ENCODE measurements at regions not wholly inside any gene's neighbourhood (a gene's known extent, or its start where the extent isn't known, plus 50 kb on each side); places are given as distances from the start of the nearest gene placed in this dataset.

- TF ChIP-seq CTCF (conservative IDR thresholded peaks at IDR 0.05 in 1 of 2, IDR thresholded peaks at IDR 0.05 in 1 of 2; ENCODE audit: low read depth in 1 of 2, low read length in 2 of 2): no peak
- no peak for TF ChIP-seq EZH2 (IDR thresholded peaks at IDR 0.05; ENCODE audit: low read length, missing control alignments)
Measured at GRCh38 chr10:118871244-118871865, 116.6 kb upstream of the CACUL1 start.

Data from fibroblast of lung (primary cell).